ENCODE measurements at regions not wholly inside any gene's neighbourhood (a gene's known extent, or its start where the extent isn't known, plus 50 kb on each side); places are given as distances from the start of the nearest gene placed in this dataset.

GRCh38 chr4:11790230-11790629 lies 361.5 kb upstream of the HS3ST1 start:
- in situ Hi-C loops (cut with MboI; ENCODE audit: low pct_unique_long_range_greater_than_20kb, low sequenced_read_pairs, unreplicated experiment): no loop called here
- no peak for DNase-seq (ENCODE audit: low spot score)
- TF ChIP-seq CTCF (IDR thresholded peaks at IDR 0.05; ENCODE audit: extremely low read depth, insufficient read depth, missing control alignments): no peak

GRCh38 chr4:11783588-11783987 lies 354.9 kb upstream of the HS3ST1 start:
- no peak for TF ChIP-seq CTCF (IDR thresholded peaks at IDR 0.05; ENCODE audit: extremely low read depth, insufficient read depth, missing control alignments)
- in situ Hi-C loops (cut with MboI; ENCODE audit: low pct_unique_long_range_greater_than_20kb, low sequenced_read_pairs, unreplicated experiment): no loop called here
- no peak for DNase-seq (ENCODE audit: low spot score)

- in situ Hi-C loops (cut with MboI; ENCODE audit: low pct_unique_long_range_greater_than_20kb, low sequenced_read_pairs, unreplicated experiment): no loop called here
- TF ChIP-seq CTCF (IDR thresholded peaks at IDR 0.05; ENCODE audit: extremely low read depth, insufficient read depth, missing control alignments): no peak
- no peak for DNase-seq (ENCODE audit: low spot score)
Measured at GRCh38 chr4:11782859-11783258, 354.2 kb upstream of the HS3ST1 start.

GRCh38 chr4:11777447-11777846 lies 348.8 kb upstream of the HS3ST1 start:
- DNase-seq (ENCODE audit: low spot score): no peak
- no peak for TF ChIP-seq CTCF (IDR thresholded peaks at IDR 0.05; ENCODE audit: extremely low read depth, insufficient read depth, missing control alignments)
- in situ Hi-C loops (cut with MboI; ENCODE audit: low pct_unique_long_range_greater_than_20kb, low sequenced_read_pairs, unreplicated experiment): no loop called here

GRCh38 chr4:11774346-11774745 lies 345.7 kb upstream of the HS3ST1 start:
- DNase-seq (ENCODE audit: low spot score): no peak
- TF ChIP-seq CTCF (IDR thresholded peaks at IDR 0.05; ENCODE audit: extremely low read depth, insufficient read depth, missing control alignments): no peak
- in situ Hi-C loops (cut with MboI; ENCODE audit: low pct_unique_long_range_greater_than_20kb, low sequenced_read_pairs, unreplicated experiment): no loop called here

- in situ Hi-C loops (cut with MboI; ENCODE audit: low pct_unique_long_range_greater_than_20kb, low sequenced_read_pairs, unreplicated experiment): no loop called here
- no peak for DNase-seq (ENCODE audit: low spot score)
- no peak for TF ChIP-seq CTCF (IDR thresholded peaks at IDR 0.05; ENCODE audit: extremely low read depth, insufficient read depth, missing control alignments)
Measured at GRCh38 chr4:11773798-11774197, 345.1 kb upstream of the HS3ST1 start.

- DNase-seq (ENCODE audit: low spot score): no peak
- in situ Hi-C loops (cut with MboI; ENCODE audit: low pct_unique_long_range_greater_than_20kb, low sequenced_read_pairs, unreplicated experiment): no loop called here
- TF ChIP-seq CTCF (IDR thresholded peaks at IDR 0.05; ENCODE audit: extremely low read depth, insufficient read depth, missing control alignments): no peak
Measured at GRCh38 chr4:11769434-11769833, 340.7 kb upstream of the HS3ST1 start.

Data from GM13977 (cell line).